HCT116 (cell line): ENCODE measurements at regions not wholly inside any gene's neighbourhood (a gene's known extent, or its start where the extent isn't known, plus 50 kb on each side); places are given as distances from the start of the nearest gene placed in this dataset.

ENCODE experiments used
- ATAC-seq: fragments of 200-7000 bp; cut with Tn5 transposase; 2 replicates; pipeline ENCODE4 v1.9.1; 2020; ENCODE audit warnings: mild to moderate bottlenecking, moderate library complexity
- BruUV-seq: library from RNA; stranded (reverse); fragments of 400-500 nt; replicated peaks from 2 replicates; lab custom pipeline; 2021; lab: Mats Ljungman, UMichigan
- CTCF ChIA-PET: fragments of 300-600 bp; sonication (Branson Sonifier 250); formaldehyde crosslinking; loops from one replicate; lab custom pipeline; 2021; ENCODE audit warnings: antibody characterized with exemption; lab: Charles Lee
- POLR2A ChIA-PET: fragments of 300-600, 350-600 bp; sonication (Branson Sonifier 250); formaldehyde crosslinking; loops from one replicate; lab custom pipeline; 2021; ENCODE audit warnings: antibody characterized with exemption; lab: Charles Lee
- RAD21 ChIA-PET, 2 experiments: fragments of 300-600 bp; sonication (Branson Sonifier 250); formaldehyde crosslinking; loops; one replicate each; lab custom pipeline; 2023; ENCODE audit warnings: low total read pairs in 2 of 2; ENCODE audit not compliant: uncharacterized antibody in 2 of 2, unreplicated experiment in 2 of 2, low non-redundant PET in 1 of 2; lab: Charles Lee
- DNase-seq: peaks from one replicate; pipeline ENCODE4 v3.0.0-alpha.2; 2010; ENCODE audit warnings: low read depth, low spot score
- H2AFZ ChIP-seq: fragments of 200-600 bp; shearing (Covaris generic), sonication (generic); 2 replicates; pipeline ENCODE4 v1.6.1; 2017; ENCODE audit warnings: low read depth, mixed run types, mixed read lengths, antibody characterized with exemption, low read length; ENCODE audit not compliant: poor library complexity, severe bottlenecking
- H3K27ac ChIP-seq: 2 replicates; pipeline ENCODE4 v1.5.1; 2012; ENCODE audit warnings: low read depth, low read length
- H3K27me3 ChIP-seq: fragments of 200-600 bp; sonication (generic); 2 replicates; pipeline ENCODE4 v1.6.1; 2016; ENCODE audit warnings: mixed run types, low read length, mixed read lengths; ENCODE audit not compliant: insufficient read depth
- H3K36me3 ChIP-seq, 2 experiments: fragments of 200-500 bp in 1 of 2; fragments of 200-600 bp in 1 of 2; sonication (Bioruptor generic) in 1 of 2; sonication (generic) in 1 of 2; 2 replicates each; pipeline versions ENCODE4 v1.5.1 to v1.6.1; 2014 to 2016; ENCODE audit warnings: low read length in 2 of 2, inconsistent platforms in 1 of 2, mixed read lengths in 1 of 2, mixed run types in 1 of 2; ENCODE audit not compliant: insufficient read depth in 2 of 2, control insufficient read depth in 1 of 2
- H3K4me1 ChIP-seq, 2 experiments: fragments of 200-600 bp in 1 of 2; sonication (generic) in 1 of 2; 2 replicates each; pipeline versions ENCODE4 v1.5.1 to v1.6.1; 2012 to 2017; ENCODE audit warnings: low read length in 2 of 2, inconsistent platforms in 1 of 2, mild to moderate bottlenecking in 1 of 2, mixed read lengths in 1 of 2, mixed run types in 1 of 2, moderate library complexity in 1 of 2; ENCODE audit not compliant: insufficient read depth in 2 of 2, control insufficient read depth in 1 of 2
- H3K4me2 ChIP-seq: fragments of 200-600 bp; sonication (generic); 2 replicates; pipeline ENCODE4 v1.6.1; 2017; ENCODE audit warnings: mixed run types, low read length, mixed read lengths
- H3K4me3 ChIP-seq, 2 experiments: fragments of 200-600 bp in 1 of 2; sonication (generic) in 1 of 2; replicated peaks in 1 of 2; 2 replicates each; pipeline ENCODE4 v1.5.1; 2011 to 2016; ENCODE audit warnings: low read length in 2 of 2, control low read depth in 1 of 2, low read depth in 1 of 2, mild to moderate bottlenecking in 1 of 2, mixed read lengths in 1 of 2, mixed run types in 1 of 2
- H3K79me2 ChIP-seq: fragments of 200-600 bp; sonication (generic); 2 replicates; pipeline ENCODE4 v1.6.1; 2017; ENCODE audit warnings: mild to moderate bottlenecking, mixed run types, low read length, moderate library complexity, mixed read lengths; ENCODE audit not compliant: insufficient read depth
- H3K9ac ChIP-seq: fragments of 200-600 bp; sonication (generic); 2 replicates; pipeline ENCODE4 v1.6.1; 2016; ENCODE audit warnings: low read length, mixed read lengths
- H3K9me2 ChIP-seq: fragments of 200-600 bp; sonication (generic), shearing (Covaris generic); 2 replicates; pipeline ENCODE4 v1.6.1; 2017; ENCODE audit warnings: mixed run types, mild to moderate bottlenecking, moderate library complexity; ENCODE audit not compliant: insufficient read depth
- H3K9me3 ChIP-seq, 2 experiments: fragments of 200-500 bp in 1 of 2; fragments of 200-600 bp in 1 of 2; sonication (Bioruptor generic) in 1 of 2; sonication (generic) in 1 of 2; 2 replicates each; pipeline ENCODE4 v1.6.1; 2014 to 2017; ENCODE audit warnings: low read length in 2 of 2, mixed read lengths in 2 of 2, inconsistent platforms in 1 of 2, low read depth in 1 of 2, mild to moderate bottlenecking in 1 of 2, mixed run types in 1 of 2, moderate library complexity in 1 of 2; ENCODE audit not compliant: control insufficient read depth in 1 of 2, insufficient read depth in 1 of 2
- H4K20me1 ChIP-seq: fragments of 200-600 bp; sonication (generic), shearing (Covaris generic); 2 replicates; pipeline ENCODE4 v1.6.1; 2017; ENCODE audit warnings: mixed run types, mild to moderate bottlenecking, moderate library complexity; ENCODE audit not compliant: insufficient read depth
- CEBPB ChIP-seq: IDR thresholded peaks from 2 replicates; pipeline ENCODE4 v1.6.1; 2012; ENCODE audit warnings: low read depth
- EZH2 ChIP-seq: fragments of 200-600 bp; sonication (generic); IDR thresholded peaks from 2 replicates; pipeline ENCODE4 v1.6.1; 2017; ENCODE audit warnings: antibody characterized with exemption, mixed run types
- EZH2phosphoT487 ChIP-seq: fragments of 200-600 bp; IDR thresholded peaks from 2 replicates; pipeline ENCODE4 v1.6.1; 2018; ENCODE audit warnings: antibody characterized with exemption, borderline replicate concordance
- JUND ChIP-seq: IDR thresholded peaks from 2 replicates; pipeline ENCODE4 v1.6.1; 2012
- POLR2A ChIP-seq: IDR thresholded peaks from 2 replicates; pipeline ENCODE4 v1.7.0; 2011; ENCODE audit warnings: borderline replicate concordance; ENCODE audit not compliant: insufficient read depth, insufficient read length; ENCODE audit errors: extremely low read depth
- POLR2AphosphoS5 ChIP-seq: IDR thresholded peaks from 2 replicates; pipeline ENCODE4 v1.6.1; 2011; ENCODE audit warnings: mild to moderate bottlenecking, low read depth, low read length, moderate library complexity
- RAD21 ChIP-seq: IDR thresholded peaks from 2 replicates; pipeline ENCODE4 v1.6.1; 2012; ENCODE audit warnings: low read depth, mild to moderate bottlenecking
- REST ChIP-seq: IDR thresholded peaks from 2 replicates; pipeline ENCODE4 v1.6.1; 2012; ENCODE audit warnings: low read depth
- YY1 ChIP-seq: IDR thresholded peaks from 2 replicates; pipeline ENCODE4 v1.6.1; 2011; ENCODE audit warnings: low read length, low read depth, moderate library complexity, mild to moderate bottlenecking; ENCODE audit not compliant: insufficient replicate concordance; ENCODE audit errors: extremely low read depth
- ZBTB33 ChIP-seq: IDR thresholded peaks from 2 replicates; pipeline ENCODE4 v1.6.1; 2011; ENCODE audit warnings: mild to moderate bottlenecking, low read length, moderate library complexity; ENCODE audit not compliant: insufficient replicate concordance; ENCODE audit errors: extremely low read depth
- ZFX ChIP-seq: fragments of 450-650 bp; IDR thresholded peaks from 2 replicates; pipeline ENCODE4 v1.6.1; 2017
- intact Hi-C: fragments of 100-400 bp; cut with micrococcal nuclease; formaldehyde crosslinking; loops from 2 replicates; pipeline ENCODE4 v1.10.0; 2022

GRCh38 chr1:81670286-81670685 is 130.4 kb upstream of the ADGRL2 start:
- CTCF ChIA-PET, result no interaction called here

More at GRCh38 chr1:81670286-81670685, 130.4 kb upstream of the ADGRL2 start:
- Histone ChIP-seq H3K79me2 (no peaks in the 10 kb centered on the region), H3K9me2 (no peaks in the 10 kb centered on the region), H2AFZ (no peak overlapping the region)
- BruUV-seq, result no TSS peak
- TF ChIP-seq CEBPB, result no peak
- no peak for TF ChIP-seq POLR2A
- TF ChIP-seq EZH2phosphoT487, result no peak
- no peak for TF ChIP-seq ZBTB33
- no peak for TF ChIP-seq POLR2AphosphoS5
- no peak for TF ChIP-seq YY1
- TF ChIP-seq JUND, result no peak
- TF ChIP-seq ZFX, result no peak
- no peak for TF ChIP-seq RAD21
- TF ChIP-seq REST, result no peak
- TF ChIP-seq EZH2, result no peak
- TF ChIP-seq, all 23 proteins: peak for 0
- POLR2A ChIA-PET, result no interaction called here
- no peak overlapping the region for H3K4me2 ChIP-seq
- no peaks in the 10 kb centered on the region for H3K27me3 ChIP-seq
- no peaks in the 10 kb centered on the region for H4K20me1 ChIP-seq
- no peaks in the 10 kb centered on the region for H3K36me3 ChIP-seq
- ATAC-seq (no peak), DNase-seq (no peak)
- no peak overlapping the region for H3K27ac ChIP-seq
- H3K4me1 ChIP-seq, result no peaks in the 10 kb centered on the region
- peaks cover 0 to 3% of the 10 kb centered on the region in 2 experiments; a peak in 1 of 4 replicates for H3K9me3 ChIP-seq
- no peak overlapping the region for H3K9ac ChIP-seq
- RAD21 ChIA-PET, result no interaction called here
- H3K4me3 ChIP-seq, result no peak overlapping the region
- intact Hi-C loops, result no loop called here
